K562 (cell line): ENCODE measurements at regions not wholly inside any gene's neighbourhood (a gene's known extent, or its start where the extent isn't known, plus 50 kb on each side); places are given as distances from the start of the nearest gene placed in this dataset.

Experiments
- ATAC-seq: fragments of 200-7000 bp; cut with Tn5 transposase; 3 replicates; pipeline ENCODE4 v1.9.1; 2020; ENCODE audit warnings: moderate library complexity
- BruUV-seq: library from RNA; stranded (reverse); fragments of 400-500 nt; replicated peaks from 2 replicates; lab custom pipeline; 2021; lab: Mats Ljungman, UMichigan
- CTCF ChIA-PET: fragments of 300-600 bp; formaldehyde crosslinking; extraction: SDS; loops from one replicate; lab custom pipeline; 2021; ENCODE audit warnings: low intra/inter-chr PET ratio; lab: Yijun Ruan, JAX
- POLR2A ChIA-PET: fragments of 300-600, 350-650 bp; sonication (Branson Sonifier 250); formaldehyde crosslinking; extraction: SDS; loops from one replicate; lab custom pipeline; 2021; ENCODE audit warnings: antibody characterized with exemption, inconsistent platforms; lab: Yijun Ruan, JAX
- DNase-seq, 4 experiments: peaks; one replicate each; pipeline versions ENCODE4 v3.0.0 to v3.0.0-alpha.2; 2011 to 2018; ENCODE audit warnings: low spot score in 3 of 4, mixed read lengths in 3 of 4; ENCODE audit errors: extremely low read depth in 1 of 4
- FAIRE-seq: peaks from 2 replicates; lab custom pipeline; 2011; peaks lifted over from hg19 to GRCh38; lab: Jason Lieb, UNC
- H2AFZ ChIP-seq: 2 replicates; pipeline ENCODE4 v1.6.0; 2011; ENCODE audit warnings: low read depth, low read length, control low read depth, inconsistent platforms
- H3K27ac ChIP-seq: fragments of 200-600 bp; 3 replicates; pipeline ENCODE4 v1.8.0; 2011; ENCODE audit warnings: low read depth, mild to moderate bottlenecking, control low read depth, inconsistent platforms, low read length, moderate library complexity, mixed read lengths; ENCODE audit errors: extremely low read depth
- H3K27me3 ChIP-seq, 2 experiments: fragments of 300-600 bp in 1 of 2; 2 replicates in 1 of 2; 3 replicates in 1 of 2; pipeline versions ENCODE4 v1.6.0 to v1.8.0; 2011; ENCODE audit warnings: inconsistent platforms in 2 of 2, low read length in 2 of 2, mild to moderate bottlenecking in 1 of 2, mixed read lengths in 1 of 2, moderate library complexity in 1 of 2; ENCODE audit not compliant: control insufficient read depth in 2 of 2, insufficient read depth in 2 of 2
- H3K36me3 ChIP-seq: fragments of 300-600 bp; 3 replicates; pipeline ENCODE4 v1.8.0; 2011; ENCODE audit warnings: mild to moderate bottlenecking, low read length, inconsistent platforms; ENCODE audit not compliant: control insufficient read depth, insufficient read depth
- H3K4me1 ChIP-seq, 2 experiments: fragments of 200-600 bp in 1 of 2; replicated peaks in 1 of 2; 2 replicates in 1 of 2; 3 replicates in 1 of 2; pipeline versions ENCODE4 v1.5.1 to v1.8.0; 2011; ENCODE audit warnings: inconsistent platforms in 2 of 2, low read length in 2 of 2, mild to moderate bottlenecking in 1 of 2, mixed read lengths in 1 of 2, moderate library complexity in 1 of 2; ENCODE audit not compliant: control insufficient read depth in 2 of 2, insufficient read depth in 2 of 2
- H3K4me2 ChIP-seq: 2 replicates; pipeline ENCODE4 v1.6.1; 2011; ENCODE audit warnings: low read length, control low read depth, inconsistent platforms, mixed read lengths; ENCODE audit not compliant: insufficient read depth
- H3K4me3 ChIP-seq: fragments of 200-600 bp; sonication (generic), shearing (Covaris generic); 2 replicates; pipeline ENCODE4 v1.5.1; 2016; ENCODE audit warnings: control low read depth, inconsistent platforms
- H3K79me2 ChIP-seq: fragments of 200-600 bp; 3 replicates; pipeline ENCODE4 v1.8.0; 2011; ENCODE audit warnings: low read length, inconsistent platforms; ENCODE audit not compliant: control insufficient read depth, insufficient read depth
- H3K9ac ChIP-seq, 2 experiments: 2 replicates each; pipeline versions ENCODE4 v1.6.0 to v1.6.1; 2011; ENCODE audit warnings: low read depth in 2 of 2, low read length in 2 of 2, control low read depth in 1 of 2, inconsistent platforms in 1 of 2, mild to moderate bottlenecking in 1 of 2, mixed read lengths in 1 of 2; ENCODE audit not compliant: insufficient read depth in 1 of 2
- H3K9me1 ChIP-seq: one replicate; pipeline ENCODE4 v1.6.0; 2011; ENCODE audit warnings: inconsistent platforms, mild to moderate bottlenecking, low read length, moderate library complexity; ENCODE audit not compliant: control insufficient read depth, insufficient read depth
- H3K9me3 ChIP-seq: replicated peaks from 2 replicates; pipeline ENCODE4 v1.5.1; 2011; ENCODE audit warnings: low read depth, low read length, inconsistent platforms; ENCODE audit not compliant: control insufficient read depth, insufficient read depth
- H4K20me1 ChIP-seq: replicated peaks from 2 replicates; pipeline ENCODE4 v1.6.1; 2011; ENCODE audit warnings: low read length, inconsistent platforms, mixed read lengths; ENCODE audit not compliant: control insufficient read depth, insufficient read depth
- ELK3 ChIP-seq: fragments of 450-650 bp; formaldehyde crosslinking; IDR thresholded peaks from 2 replicates; pipeline ENCODE4 v1.4.0; 2020; ENCODE audit warnings: mild to moderate bottlenecking
- NFE2L1 ChIP-seq: fragments of 450-650 bp; IDR thresholded peaks from 2 replicates; pipeline ENCODE4 v1.6.1; 2016; ENCODE audit warnings: missing genetic modification characterization, low read depth, mild to moderate bottlenecking, missing compliant biosample characterization, moderate library complexity, borderline replicate concordance
- TCF7 ChIP-seq: sonication (generic); IDR thresholded peaks from 2 replicates; pipeline ENCODE4 v1.6.1; 2016; ENCODE audit warnings: antibody characterized with exemption, borderline replicate concordance
- ZNF23 ChIP-seq: fragments of 250-450 bp; sonication (Bioruptor Pico); IDR thresholded peaks from 2 replicates; pipeline ENCODE4 v1.4.0; 2020; ENCODE audit warnings: mild to moderate bottlenecking
- ZNF707 ChIP-seq: fragments of 250-450 bp; sonication (Bioruptor Pico); conservative IDR thresholded peaks from 2 replicates; pipeline ENCODE4 v1.8.0; 2022; ENCODE audit warnings: inconsistent platforms, mild to moderate bottlenecking, moderate library complexity
- WGBS: fragments of 100-300 bp; shearing (Covaris generic); methylation state at CpG from one replicate; pipeline ENCODE4 v1.1.6; 2016; ENCODE audit warnings: low coverage, mixed read lengths; ENCODE audit not compliant: insufficient coverage; ENCODE audit errors: missing lambda C conversion rate; 5-methylcytosine and 5-hydroxymethylcytosine counted together
- in situ Hi-C: fragments of 300-500 bp; cut with MboI; formaldehyde crosslinking; loops from 4 replicates; pipeline ENCODE4 v1.15.0; 2018; ENCODE audit warnings: inconsistent platforms, mixed read lengths
- intact Hi-C: fragments of 100-400 bp; cut with micrococcal nuclease; formaldehyde crosslinking; loops from 2 replicates; pipeline ENCODE4 v1.14.2; 2022

GRCh38 chr12:46464863-46465262 is 92.3 kb upstream of the SLC38A2 start:
- no peaks in the 10 kb centered on the region for H3K9me3 ChIP-seq
- FAIRE-seq = no peak
- ChIA-PET POLR2A (interaction anchor here (0.9 kb wide), 1 partner anchor 17 kb away, joined by 3 read pairs; no protein-coding TSS in a partner anchor), CTCF (no interaction called here)
- H3K4me2 ChIP-seq = no peak overlapping the region
- DNase-seq = no peak
- TF ChIP-seq ZNF23 (CRISPR knock-in tag) (no peak), ZNF707 (peak; percentile 61; the same call in 1 of the 2 replicates), ELK3 (CRISPR knock-in tag) (no peak), TCF7 (no peak), NFE2L1 (tag) (no peak)
- no peak for ATAC-seq
- in situ Hi-C loops (no loop called here), intact Hi-C loops (no loop called here)
- no peaks in the 10 kb centered on the region for H3K36me3 ChIP-seq
- no TSS peak for BruUV-seq
- no peak overlapping the region for H2AFZ ChIP-seq
- no peak overlapping the region for H3K9ac ChIP-seq
- no peaks in the 10 kb centered on the region for H3K79me2 ChIP-seq
- no peak overlapping the region for H3K27ac ChIP-seq
- peaks cover 0 to 4% of the 10 kb centered on the region in 2 experiments; a peak in 1 of 5 replicates for H3K4me1 ChIP-seq
- H3K27me3 ChIP-seq = no peaks in the 10 kb centered on the region
- no peaks in the 10 kb centered on the region for H3K9me1 ChIP-seq
- H4K20me1 ChIP-seq = no peaks in the 10 kb centered on the region
- H3K4me3 ChIP-seq = no peak overlapping the region
- 55% methylated on average over 3 of the region's 3 CpGs for WGBS
